ENCODE measurements at regions not wholly inside any gene's neighbourhood (a gene's known extent, or its start where the extent isn't known, plus 50 kb on each side); places are given as distances from the start of the nearest gene placed in this dataset.

DNA sequence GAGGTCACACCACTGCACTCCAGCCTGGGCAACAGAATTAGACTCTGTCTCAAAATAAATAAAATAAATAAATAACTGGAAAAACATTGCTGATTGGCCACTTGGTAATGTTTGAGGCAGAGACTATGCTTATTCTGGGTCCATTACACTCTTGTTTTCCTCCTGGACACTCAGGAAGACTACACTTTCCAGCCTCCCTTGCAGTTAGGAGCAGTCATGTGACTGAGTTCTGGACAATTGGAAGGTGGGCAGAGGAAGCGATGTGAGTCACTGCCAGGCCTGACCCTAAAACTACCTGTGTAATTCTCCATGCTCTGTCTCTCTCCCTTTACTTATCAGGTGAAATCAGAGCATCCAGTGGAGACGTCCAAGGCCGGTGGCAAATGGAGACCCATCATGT is 74.4 kb downstream of the VCPKMT start:
- no peak overlapping the region for H3K27ac ChIP-seq
- peaks cover 36 to 88% (median 78%) of the 10 kb centered on the region in 6 donors for H3K4me1 ChIP-seq
- intact Hi-C loops (cut with DNase I; ENCODE audit: low total_unique reads): loop anchor here (10.0 kb wide), 1 partner anchor 53 kb away; no protein-coding TSS in a partner anchor
- TF ChIP-seq POLR2A (IDR thresholded peaks at IDR 0.05) (no peak), POLR2AphosphoS5 (IDR thresholded peaks at IDR 0.05) (no peak)
- TF ChIP-seq, protein P1, sequence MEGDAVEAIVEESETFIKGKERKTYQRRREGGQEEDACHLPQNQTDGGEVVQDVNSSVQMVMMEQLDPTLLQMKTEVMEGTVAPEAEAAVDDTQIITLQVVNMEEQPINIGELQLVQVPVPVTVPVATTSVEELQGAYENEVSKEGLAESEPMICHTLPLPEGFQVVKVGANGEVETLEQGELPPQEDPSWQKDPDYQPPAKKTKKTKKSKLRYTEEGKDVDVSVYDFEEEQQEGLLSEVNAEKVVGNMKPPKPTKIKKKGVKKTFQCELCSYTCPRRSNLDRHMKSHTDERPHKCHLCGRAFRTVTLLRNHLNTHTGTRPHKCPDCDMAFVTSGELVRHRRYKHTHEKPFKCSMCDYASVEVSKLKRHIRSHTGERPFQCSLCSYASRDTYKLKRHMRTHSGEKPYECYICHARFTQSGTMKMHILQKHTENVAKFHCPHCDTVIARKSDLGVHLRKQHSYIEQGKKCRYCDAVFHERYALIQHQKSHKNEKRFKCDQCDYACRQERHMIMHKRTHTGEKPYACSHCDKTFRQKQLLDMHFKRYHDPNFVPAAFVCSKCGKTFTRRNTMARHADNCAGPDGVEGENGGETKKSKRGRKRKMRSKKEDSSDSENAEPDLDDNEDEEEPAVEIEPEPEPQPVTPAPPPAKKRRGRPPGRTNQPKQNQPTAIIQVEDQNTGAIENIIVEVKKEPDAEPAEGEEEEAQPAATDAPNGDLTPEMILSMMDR (IDR thresholded peaks at IDR 0.05 in 8 of 11, conservative IDR thresholded peaks at IDR 0.05 in 3 of 11): no peak
- no peaks in the 10 kb centered on the region for H3K27me3 ChIP-seq (replicated peaks in 1 of 7)
- WGBS, 5 donors: 91 to 100% (median 96%) methylated on average over 3 of the region's 3 CpGs
- DNase-seq: no peak
- no peak overlapping the region for H3K4me3 ChIP-seq
- no peaks in the 10 kb centered on the region for H3K9me3 ChIP-seq
- H3K36me3 ChIP-seq: no peaks in the 10 kb centered on the region

DNA sequence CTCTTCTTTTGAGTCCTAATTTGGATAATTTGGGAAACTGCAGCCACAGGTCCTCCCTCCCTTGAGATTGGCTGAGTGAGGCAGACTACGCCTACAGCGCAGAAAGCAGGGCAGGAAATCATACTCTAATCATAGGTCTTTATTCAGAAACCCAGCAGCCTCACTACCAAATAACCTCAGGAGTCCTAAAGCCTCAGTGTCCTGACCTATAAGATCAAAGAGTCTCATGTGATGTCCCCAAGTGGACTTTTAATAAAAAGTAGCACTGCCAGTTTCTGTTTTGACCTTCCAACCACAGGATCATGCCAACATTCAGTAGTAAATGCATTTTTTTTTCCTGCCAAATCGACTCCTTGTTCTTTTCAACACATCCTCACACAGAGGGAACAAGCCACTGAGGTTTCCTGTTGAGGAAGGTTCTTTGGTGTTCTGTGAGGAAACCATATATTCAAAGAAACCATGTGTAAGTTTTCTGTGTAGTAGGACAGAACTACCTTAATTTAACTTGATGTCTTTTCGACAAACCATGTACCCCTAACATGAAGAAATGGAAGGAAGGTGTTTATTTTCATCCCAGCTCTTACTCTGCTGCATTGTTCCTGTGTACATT is 72.2 kb downstream of the VCPKMT start:
- Histone ChIP-seq H3K27me3 (replicated peaks in 1 of 7) (no peaks in the 10 kb centered on the region), H3K36me3 (no peaks in the 10 kb centered on the region)

DNA sequence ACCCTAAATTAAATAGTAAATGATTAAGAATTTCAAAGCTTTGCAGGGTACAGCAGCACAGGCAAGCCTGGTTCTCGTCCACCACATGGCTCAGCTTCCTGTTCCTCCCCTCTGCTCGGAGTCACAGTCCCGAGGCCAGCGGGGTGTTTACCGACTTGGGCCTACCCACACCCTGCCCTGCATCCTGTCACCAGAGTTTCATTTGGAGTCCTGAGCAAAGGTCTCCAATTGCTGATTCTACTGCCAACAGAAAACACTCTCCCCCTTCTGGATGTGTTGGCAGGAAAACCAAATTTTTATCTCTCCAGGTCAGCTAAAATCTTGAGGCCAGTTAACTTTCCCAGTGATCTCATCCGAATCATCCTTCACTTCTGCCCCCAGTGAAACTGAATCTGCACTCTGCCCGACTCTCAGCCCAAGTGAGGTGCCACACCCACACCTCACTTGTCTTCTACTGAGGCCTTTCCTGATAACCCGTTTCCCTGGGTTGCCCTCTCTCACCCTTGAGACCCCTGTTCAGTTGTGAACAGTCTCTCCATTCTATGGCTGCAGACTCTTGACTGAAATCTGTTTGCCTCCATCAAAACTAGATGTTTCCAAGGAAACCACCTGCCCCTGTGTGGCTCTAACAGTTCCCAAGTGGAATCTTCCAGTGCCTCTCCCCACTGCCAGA is 71.2 kb downstream of the VCPKMT start:
- H3K27ac ChIP-seq: peak overlapping the region; percentile 77 to 94 (median 87)
- DNase-seq: peak; percentile 96
- no peaks in the 10 kb centered on the region for H3K27me3 ChIP-seq (replicated peaks in 1 of 7)
- WGBS, 5 donors: 4 to 11% (median 7%) methylated on average over 8 of the region's 8 CpGs
- H3K9me3 ChIP-seq: no peaks in the 10 kb centered on the region
- no peaks in the 10 kb centered on the region for H3K36me3 ChIP-seq
- H3K4me3 ChIP-seq: no peak overlapping the region
- TF ChIP-seq POLR2A (IDR thresholded peaks at IDR 0.05) (no peak), POLR2AphosphoS5 (IDR thresholded peaks at IDR 0.05) (peak; percentile 73 to 91 (median 89))
- TF ChIP-seq, protein P1 (IDR thresholded peaks at IDR 0.05 in 8 of 11, conservative IDR thresholded peaks at IDR 0.05 in 3 of 11): peak in 3 of 11 experiments; percentile 5 to 36 (median 7)
- intact Hi-C loops (cut with DNase I; ENCODE audit: low total_unique reads): loop anchor here (10.0 kb wide), 1 partner anchor 50 kb away; no protein-coding TSS in a partner anchor
- H3K4me1 ChIP-seq: peaks cover 36 to 76% (median 65%) of the 10 kb centered on the region in 6 donors

More for the DNA sequence above, 72.2 kb downstream of the VCPKMT start:
- WGBS, 5 donors: 18 to 33% (median 21%) methylated on average over 4 of the region's 4 CpGs
- Histone ChIP-seq H3K4me1 (peaks cover 42 to 86% (median 76%) of the 10 kb centered on the region in 6 donors), H3K27ac (peak overlapping the region; percentile 77 to 94 (median 87)), H3K4me3 (no peak overlapping the region), H3K9me3 (no peaks in the 10 kb centered on the region)
- no peak for DNase-seq
- intact Hi-C loops (cut with DNase I; ENCODE audit: low total_unique reads): loop anchor here (10.0 kb wide), 1 partner anchor 51 kb away; no protein-coding TSS in a partner anchor
- peak in 1 of 3 donors; percentile 6 for TF ChIP-seq POLR2AphosphoS5 (IDR thresholded peaks at IDR 0.05)
- TF ChIP-seq, protein P1 (IDR thresholded peaks at IDR 0.05 in 8 of 11, conservative IDR thresholded peaks at IDR 0.05 in 3 of 11): no peak

DNA sequence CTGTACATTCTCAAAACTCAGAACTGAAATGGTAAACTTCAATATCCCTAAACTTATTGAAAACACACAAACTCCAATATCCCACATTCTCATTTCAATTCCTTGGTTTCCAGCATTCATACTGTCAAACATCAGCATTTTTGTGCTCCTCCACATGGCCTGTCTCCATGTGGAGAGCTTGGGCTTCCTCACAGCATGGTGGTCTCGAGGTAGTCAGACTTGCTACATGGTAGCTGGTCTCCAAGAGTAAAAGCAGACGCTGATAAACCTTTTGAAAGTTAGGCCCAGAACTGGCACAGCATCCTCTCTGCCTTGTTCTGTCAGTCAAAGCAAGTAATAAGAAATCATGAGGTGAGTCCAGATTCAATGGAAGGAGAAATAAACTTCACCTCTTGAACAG is 70.5 kb downstream of the VCPKMT start:
- WGBS, 5 donors: 96 to 100% (median 97%) methylated on average over 2 of the region's 2 CpGs
- TF ChIP-seq POLR2A (IDR thresholded peaks at IDR 0.05): no peak
- TF ChIP-seq POLR2AphosphoS5 (IDR thresholded peaks at IDR 0.05): no peak
- TF ChIP-seq, protein P1 (IDR thresholded peaks at IDR 0.05 in 8 of 11, conservative IDR thresholded peaks at IDR 0.05 in 3 of 11): no peak
- Histone ChIP-seq H3K4me1 (peaks cover 30 to 69% (median 59%) of the 10 kb centered on the region in 6 donors), H3K27ac (peak overlapping the region; percentile 77 to 94 (median 87)), H3K4me3 (no peak overlapping the region), H3K36me3 (peaks cover 0 to 2% (median 0%) of the 10 kb centered on the region in 6 donors), H3K27me3 (replicated peaks in 1 of 7) (no peaks in the 10 kb centered on the region), H3K9me3 (no peaks in the 10 kb centered on the region)
- intact Hi-C loops (cut with DNase I; ENCODE audit: low total_unique reads): loop anchor here (10.0 kb wide), 1 partner anchor 49 kb away; no protein-coding TSS in a partner anchor
- no peak for DNase-seq
